ENCODE measurements at regions not wholly inside any gene's neighbourhood (a gene's known extent, or its start where the extent isn't known, plus 50 kb on each side); places are given as distances from the start of the nearest gene placed in this dataset.

- DNase-seq = peak; percentile 35
Observed at GRCh38 chr7:88401009-88401623, 94.4 kb upstream of the STEAP4 start.

GRCh38 chr7:88399696-88400240, 93.1 kb upstream of the STEAP4 start:
- no peak for DNase-seq

GRCh38 chr7:88399036-88399435, 92.3 kb upstream of the STEAP4 start:
- DNase-seq = no peak

GRCh38 chr7:88398459-88398858, 91.8 kb upstream of the STEAP4 start:
- DNase-seq = no peak

- no peak for DNase-seq
Observed at GRCh38 chr7:88396948-88397322, 90.2 kb upstream of the STEAP4 start.

GRCh38 chr7:88396295-88396947, 89.7 kb upstream of the STEAP4 start:
- DNase-seq = no peak

GRCh38 chr7:88395715-88396114, 89.0 kb upstream of the STEAP4 start:
- DNase-seq = peak; percentile 82

GRCh38 chr7:88391247-88391646, 84.6 kb upstream of the STEAP4 start:
- DNase-seq = no peak

GRCh38 chr7:88387368-88387767, 80.7 kb upstream of the STEAP4 start:
- no peak for DNase-seq

GRCh38 chr7:88386665-88387156, 80.0 kb upstream of the STEAP4 start:
- DNase-seq = no peak

- no peak for DNase-seq
Observed at GRCh38 chr7:88377434-88377833, 70.7 kb upstream of the STEAP4 start.

GRCh38 chr7:88368686-88369085, 62.0 kb upstream of the STEAP4 start:
- no peak for DNase-seq

GRCh38 chr7:88366845-88367244, 60.2 kb upstream of the STEAP4 start:
- no peak for DNase-seq

- no peak for DNase-seq
Observed at GRCh38 chr7:88363869-88364268, 57.2 kb upstream of the STEAP4 start.

GRCh38 chr7:88363249-88363648, 56.6 kb upstream of the STEAP4 start:
- DNase-seq = no peak

GRCh38 chr7:88361357-88361756, 54.7 kb upstream of the STEAP4 start:
- DNase-seq = peak; percentile 0

GRCh38 chr7:88358881-88359280, 52.2 kb upstream of the STEAP4 start:
- DNase-seq = no peak

- DNase-seq = no peak
Observed at GRCh38 chr7:88358526-88358838, 51.8 kb upstream of the STEAP4 start.

- DNase-seq = peak; percentile 45
Observed at GRCh38 chr7:88357781-88358525, 51.3 kb upstream of the STEAP4 start.

GRCh38 chr7:88357294-88357693, 50.6 kb upstream of the STEAP4 start:
- peak; percentile 45 for DNase-seq

Measured in MV-4-11 (cell line).